Omental fat pad (tissue), 3 donors: ENCODE measurements at regions not wholly inside any gene's neighbourhood (a gene's known extent, or its start where the extent isn't known, plus 50 kb on each side); places are given as distances from the start of the nearest gene placed in this dataset.
A peak's percentile ranks its signal among the peaks of the same experiment; 100 is the strongest.

Source experiments
- ATAC-seq: fragments of 150-250 bp; one replicate; pipeline ENCODE4 v1.9.1; 2016; ENCODE audit warnings: mild to moderate bottlenecking, moderate library complexity; ENCODE audit not compliant: low FRiP score
- DNase-seq: peaks from one replicate; pipeline ENCODE4 v3.0.0-alpha.2; 2019; ENCODE audit warnings: low spot score
- CTCF ChIP-seq, 3 donors: fragments of 450-650 bp; IDR thresholded peaks; one replicate each; pipeline ENCODE4 v1.5.1; 2016 to 2017; ENCODE audit warnings: antibody characterized with exemption in 3 of 3, mild to moderate bottlenecking in 3 of 3, moderate library complexity in 2 of 3

- no peak for ATAC-seq
- TF ChIP-seq CTCF (IDR thresholded peaks at IDR 0.05) = no peak
- DNase-seq = no peak
Measured at GRCh38 chr3:176723758-176724393, 473.4 kb downstream of the TBL1XR1 start.

- no peak for TF ChIP-seq CTCF (IDR thresholded peaks at IDR 0.05)
- ATAC-seq (no peak), DNase-seq (no peak)
Measured at GRCh38 chr3:176714034-176714433, 483.2 kb downstream of the TBL1XR1 start.

- ATAC-seq = no peak
- no peak for DNase-seq
- no peak for TF ChIP-seq CTCF (IDR thresholded peaks at IDR 0.05)
Measured at GRCh38 chr3:176712191-176712590, 485.1 kb downstream of the TBL1XR1 start.

- DNase-seq (no peak), ATAC-seq (no peak)
- no peak for TF ChIP-seq CTCF (IDR thresholded peaks at IDR 0.05)
Measured at GRCh38 chr3:176699288-176699687, 498.0 kb downstream of the TBL1XR1 start.

- ATAC-seq (no peak), DNase-seq (no peak)
- TF ChIP-seq CTCF (IDR thresholded peaks at IDR 0.05) = no peak
Measured at GRCh38 chr3:176697284-176697889, 499.9 kb downstream of the TBL1XR1 start.

GRCh38 chr3:176696816-176697215 lies 500.5 kb downstream of the TBL1XR1 start:
- no peak for TF ChIP-seq CTCF (IDR thresholded peaks at IDR 0.05)
- ATAC-seq = peak; percentile 41

More at GRCh38 chr3:176696816-176697215, 500.5 kb downstream of the TBL1XR1 start:
- DNase-seq = no peak
